Activated CD8-positive, alpha-beta memory T cell treated with anti-CD3 and anti-CD28 coated beads for 36 hours (primary cell): ENCODE measurements at regions not wholly inside any gene's neighbourhood (a gene's known extent, or its start where the extent isn't known, plus 50 kb on each side); places are given as distances from the start of the nearest gene placed in this dataset.

Experiments
- CTCF ChIA-PET: fragments of 350-600 bp; sonication (Branson Sonifier 250); formaldehyde crosslinking; loops from one replicate; lab custom pipeline; 2021; ENCODE audit warnings: antibody characterized with exemption; lab: Charles Lee
- POLR2A ChIA-PET: fragments of 350-600 bp; sonication (Branson Sonifier 250); formaldehyde crosslinking; loops from one replicate; lab custom pipeline; 2021; ENCODE audit warnings: antibody characterized with exemption; lab: Charles Lee

DNA sequence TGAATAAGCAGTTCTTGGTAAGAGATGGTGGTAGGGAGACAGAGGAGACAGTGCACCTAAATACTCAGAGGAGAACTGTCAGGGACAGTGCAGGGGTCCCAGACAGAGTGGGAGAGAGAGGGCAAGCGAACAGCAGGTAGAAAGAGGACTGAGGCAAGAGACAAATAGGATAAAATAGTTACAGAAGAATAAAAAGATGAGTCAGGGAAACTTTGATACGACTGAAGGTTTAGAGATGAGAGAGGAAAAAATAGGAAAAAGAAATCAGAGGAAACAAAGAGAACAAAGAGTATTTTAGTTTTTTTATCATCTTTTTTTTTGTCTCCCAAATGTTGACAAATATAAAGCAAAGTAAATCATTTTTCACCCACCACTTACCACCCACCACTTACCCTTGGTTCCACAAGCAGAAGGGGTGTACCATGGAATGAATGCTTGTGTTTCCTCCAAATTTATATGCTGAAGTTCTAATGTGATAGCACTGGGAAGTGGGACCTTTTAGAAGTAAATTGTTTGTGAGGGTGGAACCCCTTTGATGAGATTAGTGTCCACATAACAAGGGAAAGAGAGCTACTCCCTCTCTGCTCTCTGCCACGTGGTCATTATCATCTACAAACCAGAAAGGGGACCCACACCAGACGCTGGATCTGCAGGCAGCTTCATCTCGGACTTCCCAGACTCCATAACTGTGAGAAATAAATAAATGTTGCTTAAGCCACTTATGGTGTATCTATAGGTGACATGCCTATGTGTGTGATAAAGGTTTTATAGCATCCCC is 292.1 kb downstream of the BTG1 start:
- ChIA-PET CTCF (no interaction called here), POLR2A (no interaction called here)

DNA sequence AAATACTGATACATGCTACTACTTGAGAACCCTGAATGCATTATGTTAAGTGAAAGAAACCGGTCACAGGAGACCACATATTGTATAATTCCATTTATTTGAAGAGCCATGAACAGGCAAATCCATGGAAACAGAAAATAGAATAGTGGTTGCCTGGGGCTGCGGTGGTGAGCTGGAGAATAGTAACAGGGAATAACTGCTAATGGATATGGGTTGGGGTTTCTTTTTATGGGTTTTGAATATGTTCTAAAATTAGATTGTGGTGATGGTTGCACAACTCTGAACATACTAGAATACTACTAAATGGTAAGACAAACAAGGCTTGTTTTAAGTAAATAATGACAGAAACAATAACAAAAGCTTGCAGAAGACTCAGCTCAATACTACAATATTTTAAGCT is 293.0 kb downstream of the BTG1 start:
- ChIA-PET CTCF (no interaction called here), POLR2A (no interaction called here)

DNA sequence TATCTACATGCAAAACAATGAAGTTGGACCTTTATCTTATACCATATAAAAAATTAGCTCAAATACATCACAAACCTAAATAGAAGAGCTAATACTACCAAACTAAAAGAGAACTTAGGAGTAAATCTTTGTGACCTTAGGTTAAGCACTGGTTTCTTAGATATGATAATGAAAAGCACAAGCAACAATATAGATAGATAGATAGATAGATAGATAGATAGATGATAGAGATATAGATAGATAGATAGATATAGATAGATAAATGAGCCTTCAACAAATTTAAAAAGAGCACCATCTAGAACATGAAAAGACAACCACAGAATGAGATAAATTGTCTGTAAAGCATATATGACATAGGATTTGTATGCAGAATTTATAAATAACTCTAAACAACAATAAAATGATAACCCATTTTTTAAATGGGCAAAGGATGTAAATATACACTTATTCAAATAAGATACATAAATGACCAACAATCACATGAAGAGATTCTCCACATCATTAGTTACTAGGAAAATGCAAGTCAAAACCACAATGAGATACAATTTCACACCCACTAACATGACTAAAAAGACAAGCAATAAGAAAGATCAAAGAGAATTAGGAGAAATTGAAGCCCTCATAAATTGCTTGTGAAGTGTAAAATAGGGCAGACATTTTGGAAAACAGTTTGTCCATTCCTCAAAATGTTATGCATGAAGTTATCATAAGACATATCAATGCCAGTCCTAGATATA is 293.7 kb downstream of the BTG1 start:
- POLR2A ChIA-PET = no interaction called here

DNA sequence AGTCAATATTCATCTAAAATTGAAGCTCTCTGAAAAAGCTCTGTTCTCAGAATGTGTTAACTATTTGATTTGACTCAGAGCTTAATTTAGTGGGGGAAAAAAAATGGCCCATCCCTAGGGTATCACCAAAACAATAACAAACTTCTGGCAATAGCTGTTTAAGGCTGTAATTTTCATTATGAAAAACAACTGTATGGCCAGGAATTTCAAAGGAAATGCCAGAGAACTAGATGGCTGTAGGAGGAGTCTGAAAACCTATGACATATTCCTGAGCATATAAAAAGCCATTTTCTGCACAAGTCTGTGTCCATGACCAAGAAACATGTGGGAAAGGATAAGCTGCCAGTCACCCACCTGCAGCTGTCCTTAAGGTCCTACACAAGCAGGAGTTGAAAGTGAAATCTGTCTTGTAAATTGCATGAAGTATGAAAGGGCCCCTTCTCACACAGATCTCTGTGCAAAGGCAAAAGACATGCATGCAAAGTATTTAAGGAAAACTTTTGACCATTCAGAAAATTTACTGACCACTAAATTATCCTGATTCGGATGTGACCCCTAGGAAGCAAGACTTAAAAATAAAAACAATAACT is 299.1 kb downstream of the BTG1 start:
- ChIA-PET CTCF (no interaction called here), POLR2A (no interaction called here)

More for the DNA sequence above, 293.7 kb downstream of the BTG1 start:
- CTCF ChIA-PET = no interaction called here

DNA sequence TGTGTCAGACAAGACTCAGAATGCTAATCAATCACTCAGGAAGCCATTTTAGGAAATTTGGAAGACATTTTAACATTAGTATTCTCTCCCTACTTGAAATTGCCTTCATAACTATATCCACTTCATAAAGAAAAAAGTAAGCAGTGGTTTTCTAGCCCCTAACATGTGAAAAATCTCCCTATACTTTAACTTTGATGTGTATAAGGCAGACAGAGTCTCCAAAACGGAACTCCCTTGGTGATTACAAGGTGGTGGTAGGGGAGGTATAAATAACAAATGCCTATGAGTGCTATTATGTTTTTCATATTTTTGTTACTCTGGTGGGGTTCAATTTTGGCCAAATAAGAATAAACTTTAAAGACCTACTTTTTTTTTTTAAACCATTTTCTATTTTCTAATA is 300.3 kb downstream of the BTG1 start:
- CTCF ChIA-PET = no interaction called here
- POLR2A ChIA-PET = no interaction called here

DNA sequence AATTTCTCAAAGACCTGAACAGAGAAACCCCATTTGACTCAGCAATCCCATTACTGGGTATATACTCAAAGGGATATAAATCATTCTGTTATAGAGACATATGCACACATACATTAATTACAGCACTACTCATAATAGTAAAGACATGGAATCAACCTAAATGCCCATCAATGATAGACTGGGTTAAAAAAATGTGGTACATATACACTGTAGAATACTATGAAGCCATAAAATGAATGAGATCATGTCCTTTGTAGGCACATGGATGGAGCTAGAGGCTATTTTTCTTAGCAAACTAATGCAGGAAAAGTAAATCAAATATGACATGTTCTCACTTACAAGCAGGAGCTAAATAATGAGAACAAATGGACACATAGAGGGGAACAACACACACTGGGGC is 303.8 kb downstream of the BTG1 start:
- ChIA-PET CTCF (no interaction called here), POLR2A (no interaction called here)

DNA sequence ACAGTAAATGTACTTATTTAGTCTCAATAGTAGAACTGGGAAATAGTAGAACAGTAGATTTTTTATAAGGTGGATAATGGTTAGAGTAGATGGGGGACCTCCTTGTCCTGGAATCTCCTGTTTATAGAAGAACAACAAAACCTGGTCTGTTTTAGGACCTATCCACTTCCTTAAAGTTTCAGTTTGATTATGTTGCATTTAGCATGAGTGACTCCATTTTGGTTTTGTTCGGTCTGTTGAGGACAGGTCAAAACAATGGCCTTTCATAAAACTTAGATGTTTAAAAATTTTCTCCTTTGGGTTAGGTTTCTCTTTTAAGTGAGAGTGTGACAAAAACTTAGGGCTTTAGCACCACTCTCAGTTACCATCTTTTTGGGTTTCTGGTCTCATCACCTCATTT is 308.9 kb downstream of the BTG1 start:
- ChIA-PET CTCF (no interaction called here), POLR2A (no interaction called here)

DNA sequence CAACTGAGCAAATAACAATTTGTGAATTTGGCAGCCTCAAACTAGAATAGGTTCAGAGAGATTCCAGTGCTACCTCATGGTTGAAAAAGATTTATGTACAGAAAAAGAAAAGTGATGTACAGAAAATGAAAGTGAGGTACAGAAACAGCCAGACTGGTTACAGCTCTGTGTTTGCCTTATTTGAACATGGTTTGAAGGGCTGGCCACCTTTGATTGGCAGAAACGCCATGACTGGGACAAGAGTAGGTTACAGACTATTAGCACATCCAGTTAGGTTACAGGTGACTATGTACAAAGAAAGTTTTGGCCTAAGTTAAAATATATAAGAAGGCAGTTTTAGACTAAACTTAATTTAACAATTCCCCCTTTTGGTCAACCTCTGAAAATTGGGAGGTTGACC is 309.4 kb downstream of the BTG1 start:
- ChIA-PET CTCF (no interaction called here), POLR2A (no interaction called here)

DNA sequence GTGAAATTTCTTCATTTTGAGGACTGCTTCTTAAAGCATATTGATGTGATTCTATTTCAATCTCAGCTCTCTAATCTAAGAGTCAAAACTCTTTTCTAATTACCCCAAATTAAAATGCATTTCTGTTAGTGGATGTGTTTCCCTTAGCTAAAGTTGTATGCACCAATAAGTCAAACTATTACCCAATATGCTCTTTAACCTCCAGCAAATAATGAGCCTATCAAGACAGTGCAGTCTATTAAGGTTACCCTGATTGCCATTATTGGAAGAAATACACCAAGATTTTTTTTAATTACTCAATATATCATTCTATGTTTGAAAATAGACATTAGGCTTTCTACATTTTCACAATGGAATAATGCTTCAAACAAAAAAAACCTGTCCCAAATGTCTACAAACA is 310.0 kb downstream of the BTG1 start:
- POLR2A ChIA-PET = no interaction called here

DNA sequence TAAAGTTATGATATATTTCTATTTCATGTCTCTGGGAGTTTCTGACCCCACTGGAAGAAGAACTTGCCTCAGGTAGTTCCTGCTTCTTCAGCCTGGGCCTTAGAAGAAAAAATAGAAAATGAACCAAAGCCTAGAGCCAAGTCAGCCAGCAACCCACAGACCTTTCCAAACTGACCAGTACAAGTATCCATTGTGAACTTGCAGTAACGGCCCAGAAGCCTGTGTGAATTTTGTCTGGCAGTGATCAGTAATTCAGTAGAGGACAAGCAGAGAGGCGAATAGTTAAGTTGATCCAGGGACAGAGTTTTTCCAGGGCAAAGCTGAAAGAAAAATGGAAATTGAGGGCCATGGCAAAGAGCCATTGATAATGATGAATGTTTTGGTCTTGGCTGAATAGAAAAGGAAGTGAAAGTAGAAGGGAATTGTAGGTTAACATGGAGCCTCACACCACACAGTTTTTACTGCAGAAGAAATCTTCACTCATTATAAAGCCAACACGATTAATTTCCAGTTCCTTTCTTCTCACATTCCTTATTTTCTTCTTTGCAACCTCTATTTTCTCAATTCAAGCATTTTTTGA is 311.8 kb downstream of the BTG1 start:
- CTCF ChIA-PET = no interaction called here
- POLR2A ChIA-PET = no interaction called here

More for the DNA sequence above, 310.0 kb downstream of the BTG1 start:
- CTCF ChIA-PET = no interaction called here

DNA sequence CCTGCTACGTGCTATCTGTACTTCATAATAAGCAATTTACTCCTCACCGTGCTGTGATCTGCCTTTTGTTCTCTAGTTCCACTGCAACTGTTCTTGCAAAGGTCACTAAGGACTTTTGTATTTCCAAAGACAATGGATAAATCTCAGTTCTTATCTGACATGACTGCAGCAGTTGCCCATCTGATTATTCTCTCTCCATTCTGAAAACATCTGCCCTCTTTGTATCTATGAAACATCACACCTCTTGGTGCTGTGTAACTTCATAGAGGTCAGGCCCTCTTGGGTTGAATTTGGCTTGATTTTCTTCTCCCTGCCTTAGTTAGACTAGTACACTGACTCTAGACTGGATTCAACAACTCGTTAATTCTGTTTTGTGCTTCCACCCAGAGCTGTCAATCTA is 319.6 kb downstream of the BTG1 start:
- CTCF ChIA-PET = no interaction called here
- POLR2A ChIA-PET = no interaction called here

DNA sequence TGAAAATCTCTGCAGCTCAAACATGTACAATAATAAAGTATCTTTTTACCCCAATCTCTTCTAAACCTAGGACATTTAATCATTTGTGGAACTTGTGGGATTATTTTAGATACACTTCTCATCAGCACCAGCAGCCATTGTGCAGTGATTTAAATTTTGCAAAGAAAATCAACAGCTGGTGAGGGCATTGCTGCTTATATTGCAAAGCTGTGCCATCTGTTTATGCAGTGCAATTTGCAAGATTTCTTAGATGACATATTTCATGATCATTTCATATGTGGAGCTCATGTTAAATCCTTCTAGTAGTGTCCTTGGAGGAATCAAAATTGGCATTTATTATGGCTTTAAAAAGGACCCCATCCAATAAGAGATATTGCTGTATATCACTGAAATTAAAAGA is 320.7 kb downstream of the BTG1 start:
- ChIA-PET POLR2A (no interaction called here), CTCF (no interaction called here)

DNA sequence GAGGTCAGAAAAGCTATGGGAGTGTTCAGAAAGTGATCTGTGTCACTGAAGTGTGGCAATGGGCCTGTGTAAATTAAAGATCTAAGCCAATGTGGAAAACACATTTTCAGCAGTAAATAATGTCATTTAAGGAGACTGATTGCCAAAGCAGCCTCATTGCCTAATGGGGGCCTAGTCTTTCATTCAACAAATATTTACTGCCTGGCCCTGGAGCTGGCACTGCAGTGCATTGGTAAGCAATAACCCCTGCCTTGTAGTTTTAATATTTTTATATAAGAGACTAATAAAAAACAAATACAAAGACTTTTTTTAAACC is 326.6 kb downstream of the BTG1 start:
- CTCF ChIA-PET = no interaction called here
- POLR2A ChIA-PET = no interaction called here

DNA sequence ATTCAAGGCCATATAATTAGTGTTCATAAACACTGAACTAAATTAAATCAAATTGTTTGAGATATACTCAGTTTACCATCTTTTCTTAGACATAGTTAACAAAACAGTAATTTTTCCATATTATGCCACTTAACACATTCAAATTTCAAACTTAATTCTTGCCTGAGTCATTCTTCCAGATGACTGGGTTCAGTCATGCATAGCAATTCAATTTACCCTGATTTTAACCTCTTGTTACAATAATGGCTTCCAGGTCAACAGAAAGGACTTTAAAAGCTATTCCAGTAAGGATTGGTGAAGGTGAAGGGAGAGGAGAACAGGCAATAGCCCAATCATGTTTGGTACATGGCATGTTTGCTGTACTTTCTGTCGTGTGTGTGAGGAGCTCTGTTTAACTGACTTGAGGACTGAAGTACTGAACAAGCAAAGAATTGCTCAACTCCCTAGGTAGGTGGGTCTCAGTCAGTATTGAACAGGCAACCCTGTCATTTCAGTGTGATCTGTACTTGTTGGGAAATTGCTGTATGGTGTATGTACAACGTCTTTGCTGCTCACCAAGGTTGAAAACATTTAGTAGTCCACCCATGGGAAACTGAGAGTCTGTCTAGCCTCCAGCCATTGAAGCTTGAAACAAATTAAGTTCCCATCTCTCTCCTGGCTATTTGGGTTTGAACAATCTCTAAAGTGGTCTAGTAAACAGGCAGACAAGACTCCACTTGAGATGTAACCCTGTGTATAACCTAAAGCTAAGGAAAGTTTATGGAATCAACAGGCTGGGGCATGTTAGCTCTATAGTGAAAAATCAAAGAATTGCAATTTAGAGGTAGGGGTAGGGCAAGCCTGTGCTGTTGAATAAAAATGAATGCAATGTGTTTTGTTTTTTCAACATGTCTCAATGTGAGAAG is 327.2 kb downstream of the BTG1 start:
- ChIA-PET CTCF (no interaction called here), POLR2A (no interaction called here)

DNA sequence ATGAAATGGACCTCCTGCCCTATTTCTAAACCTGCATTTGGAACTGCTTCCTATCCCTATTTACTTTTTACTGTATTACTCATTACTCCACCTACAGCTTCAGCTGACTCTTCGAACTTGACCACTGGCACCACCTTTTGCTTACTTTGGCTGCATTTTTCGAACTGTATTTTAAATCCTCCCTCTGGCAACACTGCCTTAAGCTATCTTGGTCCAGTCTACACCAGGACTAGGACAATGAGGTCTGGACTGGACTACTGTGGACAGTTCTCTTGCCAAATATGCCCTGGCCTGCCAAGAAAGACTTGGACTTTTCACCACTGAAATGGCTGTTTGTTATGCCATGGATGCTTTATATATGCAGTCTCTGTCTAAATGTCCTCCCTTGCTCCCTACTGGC is 328.1 kb downstream of the BTG1 start:
- ChIA-PET POLR2A (no interaction called here), CTCF (no interaction called here)

DNA sequence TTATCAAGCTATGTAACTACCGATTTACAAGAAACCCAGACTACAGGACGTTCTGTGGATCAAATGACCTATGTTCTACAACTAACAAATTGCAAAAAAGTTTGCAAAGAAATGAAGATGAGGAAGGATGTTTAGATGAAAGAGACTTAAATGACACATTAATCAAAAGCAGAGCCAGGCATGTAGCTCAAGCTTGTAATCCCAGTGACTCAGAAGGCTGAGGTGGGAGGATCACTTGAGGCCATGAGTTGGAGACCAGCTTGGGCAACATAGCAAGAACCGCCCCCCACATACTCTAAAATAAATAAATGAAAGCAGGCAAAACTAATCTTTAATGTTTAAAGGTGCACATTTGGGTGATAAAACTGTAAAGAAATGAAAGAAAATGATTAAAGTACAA is 331.9 kb downstream of the BTG1 start:
- ChIA-PET POLR2A (no interaction called here), CTCF (interaction anchor here (1.2 kb wide), 1 partner anchor 331 kb away, joined by 3 read pairs; no protein-coding TSS in a partner anchor)

DNA sequence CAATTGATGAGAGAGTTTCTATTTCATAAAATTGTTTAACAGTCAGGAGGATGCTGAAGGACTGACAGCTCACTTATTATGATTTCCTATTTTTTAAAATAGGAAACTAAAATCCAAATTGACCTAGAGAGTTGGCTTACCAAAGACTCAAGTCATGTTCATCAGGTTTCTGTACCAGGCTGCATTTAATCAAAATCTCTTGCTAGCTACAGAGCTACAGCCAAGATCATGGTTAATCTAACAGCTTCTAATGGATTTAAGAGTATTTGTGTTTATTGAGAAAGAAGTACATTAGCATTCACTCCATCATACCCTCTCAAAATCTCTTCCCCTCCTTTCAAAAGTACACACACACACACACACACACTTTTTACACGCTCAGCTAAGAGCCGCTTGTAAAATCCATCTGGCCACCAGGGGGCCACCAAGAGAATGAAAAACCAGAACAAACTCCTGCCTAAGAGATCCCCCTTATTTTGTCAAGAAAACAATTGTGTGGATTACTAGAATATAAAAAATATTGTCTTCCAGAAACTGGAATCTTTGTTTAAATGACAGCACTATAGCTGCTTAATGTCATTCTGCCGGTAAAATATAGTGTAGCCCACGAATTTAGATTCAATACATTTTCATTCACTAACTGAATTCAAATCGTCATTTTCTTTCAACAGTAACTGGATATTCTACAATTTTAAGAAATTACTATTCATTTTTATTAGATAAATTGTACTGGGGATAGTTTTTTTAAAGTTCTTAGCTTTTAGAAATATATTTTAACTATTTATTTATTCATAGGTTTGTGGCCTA is 334.0 kb downstream of the BTG1 start:
- ChIA-PET POLR2A (interaction anchor here (1.0 kb wide), 1 partner anchor 334 kb away, joined by 4 read pairs; the partner anchor contains the start of gene BTG1), CTCF (interaction anchor here (0.7 to 1.7 kb wide), 3 partner anchors 17 to 457 kb away, joined by 3 to 4 read pairs (median 4); no protein-coding TSS in a partner anchor)
